HG03469 (cell line): ENCODE measurements at regions not wholly inside any gene's neighbourhood (a gene's known extent, or its start where the extent isn't known, plus 50 kb on each side); places are given as distances from the start of the nearest gene placed in this dataset.
"Not testable (repeated sequence)": the region's sequence is repeated elsewhere in the genome, so short reads cannot be mapped to it uniquely, and the experiment has no call there.

Experiments
- ATAC-seq: cut with Tn5 transposase; IDR thresholded peaks from one replicate; pipeline ENCODE4 v1.9.1; 2021; ENCODE audit warnings: mild to moderate bottlenecking, moderate library complexity, moderate number of reproducible peaks; ENCODE audit not compliant: unreplicated experiment

DNA sequence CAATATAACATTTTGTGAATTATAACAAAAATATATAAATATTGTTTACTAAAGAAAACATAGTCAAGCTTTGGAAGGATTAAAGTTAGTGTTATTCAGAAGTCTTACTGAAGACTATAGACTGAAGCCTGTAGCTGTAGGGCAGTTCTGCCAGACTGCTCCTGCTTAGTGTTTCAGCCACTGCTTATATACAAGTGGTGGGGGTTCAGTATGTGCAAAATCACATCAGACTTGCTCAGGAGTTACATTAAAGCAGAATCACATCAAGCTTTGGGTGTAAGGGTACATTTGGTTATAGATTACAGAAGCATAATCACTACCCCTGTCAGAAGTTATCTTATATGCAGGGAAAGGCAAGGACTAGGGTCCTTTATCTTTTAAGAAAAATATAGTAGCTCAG is 653.8 kb downstream of the ANKRD7 start:
- ATAC-seq, result no peak

DNA sequence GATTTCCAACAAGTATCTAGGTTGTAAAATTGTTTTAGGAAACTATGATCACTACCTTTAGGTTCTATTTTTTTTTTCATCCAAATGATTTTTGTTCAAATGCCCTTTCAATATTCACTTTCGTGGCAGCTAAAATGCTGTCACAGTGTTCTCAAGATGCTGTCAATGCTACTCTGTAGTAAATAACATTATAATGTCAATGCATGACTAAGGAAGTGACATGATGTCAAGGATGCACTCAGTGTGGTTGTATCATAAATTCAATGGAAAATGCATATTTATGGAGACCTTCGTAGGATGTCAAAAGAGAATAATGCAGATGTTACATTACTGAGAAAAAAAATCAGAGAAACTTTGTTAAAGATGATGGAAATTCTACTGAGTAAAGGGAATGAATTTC is 673.8 kb downstream of the ANKRD7 start:
- no peak for ATAC-seq

DNA sequence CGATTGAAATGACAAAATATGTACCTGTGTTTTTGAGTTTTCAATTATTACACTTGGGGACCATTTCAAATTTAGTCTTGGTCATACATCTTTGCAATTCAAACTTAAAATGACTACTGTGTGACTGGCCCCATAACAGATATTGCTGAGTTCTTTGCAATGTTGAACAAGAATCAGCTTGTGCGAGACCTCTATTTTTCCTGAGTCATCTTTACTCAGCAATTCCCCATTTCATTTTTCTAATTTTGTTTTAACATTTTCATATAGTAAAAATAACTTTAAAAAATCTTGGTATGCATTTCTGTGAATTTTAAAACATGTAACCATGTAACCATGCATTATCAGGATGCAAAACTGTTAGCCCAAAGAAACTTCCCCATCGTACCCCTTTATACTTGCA is 678.1 kb downstream of the ANKRD7 start:
- no peak for ATAC-seq

DNA sequence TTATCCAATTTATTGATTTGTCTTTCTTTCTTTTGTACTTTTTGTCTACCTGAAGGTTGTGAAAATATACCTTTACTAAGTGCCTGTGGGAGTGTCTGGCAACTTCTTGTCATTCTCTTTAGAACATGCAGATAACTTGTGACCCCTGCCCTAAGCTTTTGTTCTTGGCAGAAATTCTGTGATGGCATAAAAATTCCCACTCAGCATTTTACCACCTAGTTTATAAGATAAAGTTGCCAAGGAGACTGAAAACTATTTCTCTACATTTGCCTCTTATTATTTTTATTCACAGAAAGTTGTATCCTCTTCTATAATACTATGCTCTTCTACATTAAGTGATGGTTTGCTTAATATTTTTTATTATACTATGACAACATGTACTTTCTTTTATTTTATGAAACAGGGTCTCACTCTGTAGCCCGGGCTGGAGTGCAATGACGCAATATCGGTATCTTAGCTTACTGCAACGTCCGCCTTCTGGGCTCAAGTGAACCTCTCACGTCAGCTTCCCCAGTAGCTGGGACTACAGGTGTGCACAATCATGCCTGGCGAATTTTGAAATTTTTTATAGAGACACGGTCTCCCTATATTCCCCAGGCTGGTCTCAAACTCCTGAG is 683.5 kb downstream of the ANKRD7 start:
- no peak for ATAC-seq

DNA sequence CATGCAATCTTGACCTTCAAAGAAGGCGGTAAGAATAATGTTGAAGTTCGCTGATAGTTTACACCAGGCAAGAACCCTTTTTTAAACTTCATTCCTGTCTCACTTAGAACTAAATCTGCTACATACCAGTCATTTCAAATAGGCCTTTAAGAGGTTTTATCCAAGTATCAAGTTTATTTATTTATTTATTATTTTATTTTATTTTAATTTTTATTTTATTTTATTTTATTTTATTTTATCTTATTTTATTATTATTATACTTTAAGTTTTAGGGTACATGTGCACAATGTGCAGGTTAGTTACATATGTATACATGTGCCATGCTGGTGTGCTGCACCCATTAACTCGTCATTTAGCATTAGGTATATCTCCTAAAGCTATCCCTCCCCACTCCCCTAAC is 691.6 kb downstream of the ANKRD7 start:
- ATAC-seq, result not testable (repeated sequence)

DNA sequence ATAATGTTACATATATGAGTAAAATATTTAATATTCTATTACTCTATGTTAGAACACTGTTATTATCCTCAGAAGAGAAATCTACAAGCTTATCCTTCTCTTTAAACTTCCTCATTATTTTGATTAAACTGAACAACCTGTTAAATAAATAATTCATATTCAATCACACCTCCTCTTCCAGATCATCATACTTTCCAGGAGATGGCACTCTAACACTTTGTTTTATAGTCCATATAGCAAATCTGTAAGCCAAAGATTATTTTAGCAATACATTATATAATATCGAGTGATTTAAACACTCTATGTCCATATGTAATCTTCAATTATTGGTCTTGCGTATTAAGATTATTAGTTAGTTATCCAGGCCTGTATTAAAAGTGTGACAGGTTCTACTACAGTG is 694.1 kb downstream of the ANKRD7 start:
- ATAC-seq, result no peak

DNA sequence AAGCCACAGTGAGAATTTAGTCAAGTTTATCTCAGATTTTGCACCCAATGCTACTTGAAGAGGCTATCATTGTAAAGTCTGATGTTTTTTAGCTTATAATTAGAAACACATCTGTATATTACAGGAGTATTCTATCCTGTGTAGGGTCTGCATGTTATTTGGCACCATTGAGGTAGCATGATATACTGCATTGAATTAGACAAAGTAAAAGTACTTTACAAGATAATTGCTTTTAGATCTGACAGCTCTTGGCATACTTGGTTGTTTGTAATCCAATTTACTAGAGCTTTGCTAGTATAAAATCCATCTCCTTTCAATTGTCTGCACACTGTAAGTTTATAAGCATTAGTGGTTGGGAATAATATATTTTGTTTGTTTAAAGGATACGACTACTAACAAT is 714.3 kb downstream of the ANKRD7 start:
- no peak for ATAC-seq

DNA sequence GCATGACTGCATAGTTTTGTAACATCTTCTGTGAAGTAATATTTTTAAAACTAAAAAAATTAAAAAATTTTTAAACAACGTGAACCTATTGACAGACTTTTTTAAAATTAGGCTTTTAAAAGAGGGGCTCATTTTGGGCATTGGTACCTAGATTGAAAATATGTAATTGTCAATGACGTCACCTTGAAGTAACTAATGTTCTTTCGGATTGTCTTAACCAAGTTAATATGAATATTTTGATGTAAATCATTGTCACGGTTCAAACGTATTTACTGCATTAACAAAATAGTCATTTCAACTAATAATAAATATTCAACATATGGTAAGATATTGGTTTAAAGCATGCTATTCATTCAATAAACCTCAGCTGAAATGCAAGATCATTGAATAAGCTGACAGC is 719.8 kb downstream of the ANKRD7 start:
- ATAC-seq, result no peak

DNA sequence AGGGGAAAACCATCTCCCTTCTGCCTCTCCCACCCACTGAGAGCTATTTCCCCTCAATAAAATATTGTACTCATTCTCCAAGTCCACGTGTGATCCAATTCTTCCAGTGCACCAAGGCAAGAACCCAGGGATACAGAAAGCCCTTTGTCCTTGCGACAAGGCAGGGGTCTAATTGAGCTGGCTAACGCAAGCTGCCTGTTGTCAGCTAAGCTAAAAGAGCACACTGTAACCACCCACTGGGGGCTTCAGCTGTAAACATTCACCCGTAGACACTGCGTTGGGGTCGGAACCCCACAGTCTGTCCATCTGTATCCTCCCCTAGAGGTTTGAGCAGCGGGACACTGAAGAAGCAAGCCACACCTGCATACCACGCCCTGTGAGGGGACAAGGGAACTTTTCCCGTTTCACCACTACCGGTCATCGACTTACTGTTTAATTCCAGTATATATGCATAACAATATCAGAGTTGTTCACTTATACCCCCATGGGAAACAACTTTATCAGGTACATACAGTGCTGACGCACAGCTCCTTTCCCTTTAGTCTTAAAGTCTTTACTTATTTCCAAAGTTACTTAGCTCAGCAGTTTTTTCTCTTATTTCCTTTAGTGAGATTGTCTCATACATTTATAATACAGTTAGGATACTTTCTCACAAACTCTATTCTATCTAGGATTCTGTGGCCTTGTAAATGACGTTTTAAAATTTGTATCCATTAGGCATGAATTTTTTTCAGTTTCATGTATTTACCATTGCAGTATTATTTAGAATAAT is 721.6 kb downstream of the ANKRD7 start:
- ATAC-seq, result no peak

DNA sequence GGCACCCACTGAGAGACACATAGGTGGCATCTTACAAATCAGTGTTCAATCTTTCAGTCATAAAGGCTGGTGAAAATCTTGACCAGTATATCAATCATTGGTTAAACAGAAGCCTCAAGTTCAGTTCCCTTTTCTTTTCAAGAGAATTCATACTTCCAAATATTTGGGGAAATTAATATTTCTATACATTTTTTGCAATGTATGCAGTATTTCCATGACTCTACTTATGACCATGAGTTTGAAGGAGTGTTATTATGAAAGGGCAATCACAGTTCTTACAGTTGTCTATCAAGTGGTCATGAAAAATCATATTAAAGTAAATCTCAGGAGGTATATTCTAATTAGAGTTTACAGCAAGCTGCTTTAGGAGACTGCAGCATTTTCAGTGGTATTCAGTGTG is 724.0 kb downstream of the ANKRD7 start:
- ATAC-seq, result no peak

DNA sequence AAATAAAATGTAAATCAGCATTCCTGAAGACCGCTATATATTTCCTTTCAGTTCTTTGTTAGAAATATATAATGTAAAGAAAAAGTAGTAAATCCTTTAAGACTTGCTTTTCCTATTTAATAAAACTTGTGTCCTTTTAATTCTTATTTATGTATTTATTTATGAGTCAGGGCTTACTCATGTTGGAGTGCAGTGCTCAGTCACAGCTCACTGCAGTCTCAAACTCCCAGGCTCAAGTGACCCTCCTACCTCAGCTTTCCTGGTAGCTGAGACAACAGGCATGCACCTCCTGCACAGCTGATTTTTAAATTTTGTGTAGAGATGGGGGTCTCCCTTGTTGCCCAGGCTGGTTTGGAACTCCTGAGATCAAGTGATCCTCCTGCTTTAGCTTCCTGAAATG is 724.5 kb downstream of the ANKRD7 start:
- no peak for ATAC-seq

DNA sequence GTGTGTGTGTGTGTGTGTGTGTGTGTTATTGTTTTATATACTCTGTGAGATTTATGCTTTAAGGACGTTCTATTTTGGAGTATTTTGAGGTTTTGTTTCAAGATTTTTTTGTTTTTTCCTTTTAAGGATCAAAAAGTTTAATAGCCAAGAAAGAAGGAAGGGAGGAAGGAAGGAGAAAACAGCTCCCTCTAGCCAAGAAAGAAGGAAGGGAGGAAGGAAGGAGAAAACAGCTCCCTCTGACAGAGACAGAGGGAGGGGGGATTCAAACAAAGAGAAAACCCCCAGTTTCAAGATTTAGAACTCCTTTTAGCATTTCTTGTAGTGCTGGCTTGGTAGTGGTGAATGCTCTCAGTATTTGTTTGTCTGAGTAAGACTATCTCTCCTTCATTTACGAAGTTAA is 731.8 kb downstream of the ANKRD7 start:
- not testable (repeated sequence) for ATAC-seq

DNA sequence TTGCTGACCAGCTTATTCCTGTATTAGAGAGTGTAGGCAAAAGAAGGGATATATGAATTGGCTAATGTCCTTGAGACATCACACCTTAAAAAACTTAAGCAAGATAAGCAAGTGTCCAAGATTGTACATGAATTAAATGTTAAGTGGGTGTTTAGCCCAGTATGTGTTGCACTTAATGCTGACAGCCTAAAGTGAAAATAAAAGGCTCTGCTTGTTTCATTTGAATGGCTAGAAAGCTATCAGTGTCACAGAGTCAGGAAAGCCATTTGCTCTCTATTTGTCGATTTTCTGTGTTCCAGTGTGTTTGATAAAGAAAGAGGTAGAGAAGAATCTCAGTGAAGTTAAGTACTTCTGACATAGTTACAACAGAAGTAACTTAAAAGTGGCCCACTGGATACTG is 744.9 kb downstream of the ANKRD7 start:
- no peak for ATAC-seq

DNA sequence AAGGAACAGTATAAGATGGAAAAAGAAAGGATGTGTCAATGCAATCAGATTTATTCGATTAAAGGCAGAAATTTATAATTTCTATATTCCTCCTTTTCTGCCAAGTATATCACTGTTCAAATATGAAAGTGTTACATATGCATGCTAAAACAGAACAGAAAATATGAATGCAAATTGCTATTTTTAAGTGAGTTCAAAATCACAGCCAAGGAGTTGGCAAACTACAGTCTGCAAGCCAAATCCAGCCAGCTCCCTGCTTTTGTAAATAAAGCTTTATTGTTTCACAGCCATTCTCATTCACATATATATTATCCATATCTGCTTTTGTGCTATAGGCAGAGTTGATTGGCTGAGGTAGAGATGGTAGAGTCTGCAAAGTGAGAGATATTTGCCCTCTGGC is 747.2 kb downstream of the ANKRD7 start:
- ATAC-seq, result no peak

DNA sequence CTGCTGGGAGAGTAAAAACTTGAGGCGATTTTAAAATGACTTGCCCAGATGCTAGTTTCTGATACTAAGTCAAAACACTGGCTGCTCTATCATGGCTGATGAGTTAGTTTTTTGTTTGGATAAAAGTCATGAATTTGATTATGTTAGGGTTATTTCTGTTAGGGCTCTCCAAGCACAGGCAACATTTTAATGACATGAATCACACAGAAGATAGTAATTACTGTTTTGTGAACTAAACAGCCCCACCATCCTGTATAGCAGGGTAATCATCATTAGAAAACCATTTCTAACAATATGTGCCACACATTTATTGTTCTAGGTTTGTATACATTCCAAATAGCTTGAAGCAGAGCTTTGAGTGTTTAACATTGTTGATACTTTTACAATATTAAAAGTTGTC is 750.3 kb downstream of the ANKRD7 start:
- no peak for ATAC-seq

DNA sequence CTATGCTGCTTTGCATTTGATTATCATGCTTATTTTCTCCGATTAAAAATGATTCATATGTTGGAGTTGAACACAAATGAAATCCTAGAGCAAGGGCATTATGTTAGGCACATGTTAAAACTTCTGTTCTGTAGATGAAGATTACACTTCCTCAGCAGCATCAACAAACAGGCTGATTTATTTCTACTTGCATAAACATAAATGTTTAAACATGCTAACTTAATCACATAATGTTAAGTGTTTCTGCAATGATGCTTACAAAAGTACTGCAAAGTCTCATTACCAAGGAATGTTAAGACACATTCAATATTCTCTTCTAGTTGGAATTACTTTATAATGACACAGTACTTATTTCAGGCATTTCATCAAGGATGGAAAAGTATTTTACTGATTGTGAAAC is 770.8 kb downstream of the ANKRD7 start:
- ATAC-seq, result no peak

DNA sequence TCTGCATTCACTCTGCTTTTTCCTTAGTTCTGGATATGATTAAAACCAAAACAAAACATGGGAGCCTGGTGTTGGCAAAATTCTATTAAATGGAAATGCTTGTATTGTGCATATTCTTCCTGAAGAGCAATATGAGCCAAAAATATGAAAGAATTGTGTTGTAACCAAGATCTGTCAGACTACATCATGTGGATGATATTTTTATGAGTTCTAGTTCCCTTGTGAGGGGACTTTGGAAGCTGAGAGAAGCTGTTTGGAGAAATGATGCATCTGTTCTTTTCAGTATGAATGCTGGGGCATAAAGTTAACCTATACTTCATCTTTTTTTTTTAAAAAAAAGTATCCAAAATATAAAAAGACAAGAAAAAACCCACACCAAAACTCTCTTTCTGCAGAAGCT is 782.7 kb downstream of the ANKRD7 start:
- ATAC-seq, result no peak

DNA sequence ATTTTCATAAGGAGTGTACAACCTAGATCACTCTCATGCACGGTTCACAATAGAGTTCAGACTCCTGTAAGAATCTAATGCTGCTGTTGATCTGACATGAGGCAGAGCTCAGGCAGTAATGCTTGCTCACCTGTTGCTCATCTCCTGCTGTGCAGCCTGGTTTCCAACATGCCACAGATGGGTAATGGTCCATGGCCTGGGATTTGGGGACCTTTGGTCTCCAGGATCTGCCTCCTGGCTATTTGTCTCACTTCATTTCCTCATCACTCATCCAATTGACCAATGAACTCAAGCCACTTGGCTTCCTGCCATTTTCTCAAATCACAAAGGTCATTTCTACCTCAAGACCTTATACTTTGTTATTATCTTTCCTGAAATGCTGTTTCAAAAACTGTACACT is 786.1 kb downstream of the ANKRD7 start:
- ATAC-seq, result no peak

DNA sequence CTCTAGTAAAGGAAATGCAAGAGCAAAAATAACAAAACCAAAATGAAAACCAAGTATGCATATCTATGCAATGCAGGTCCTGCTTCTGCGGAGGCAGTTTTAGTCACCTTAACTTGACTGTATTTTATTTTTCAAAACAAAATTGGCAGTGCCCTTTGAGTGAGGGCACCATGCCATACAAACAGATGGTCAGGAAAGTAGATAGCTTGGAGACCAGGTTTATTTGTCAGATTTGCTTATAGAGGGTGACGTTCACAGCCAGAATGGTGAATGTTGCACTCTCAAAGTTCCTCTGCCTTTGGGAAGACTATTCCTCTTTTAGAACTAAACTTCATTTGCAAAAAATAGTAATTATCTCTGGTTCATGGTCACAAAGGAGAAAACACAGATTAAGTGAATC is 801.9 kb downstream of the ANKRD7 start:
- ATAC-seq, result no peak

DNA sequence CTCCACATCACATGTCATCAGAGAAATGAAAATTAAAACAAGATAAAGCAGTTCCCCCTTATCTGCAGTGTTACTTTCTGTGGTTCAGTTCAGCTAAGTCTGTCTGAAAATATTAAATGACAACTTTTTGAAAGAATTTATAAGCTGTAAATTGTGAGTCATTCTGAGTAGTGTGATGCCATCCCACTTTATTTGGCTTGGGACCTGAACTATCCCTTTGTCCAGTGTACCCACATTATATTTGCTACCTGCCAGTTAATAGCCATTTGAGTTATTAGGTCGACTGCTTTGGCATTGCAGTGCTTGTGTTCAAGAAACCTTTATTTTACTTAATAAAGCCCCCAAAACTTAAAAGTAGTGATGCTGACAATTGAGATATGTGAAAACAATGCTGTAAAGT is 804.2 kb downstream of the ANKRD7 start:
- ATAC-seq, result no peak

DNA sequence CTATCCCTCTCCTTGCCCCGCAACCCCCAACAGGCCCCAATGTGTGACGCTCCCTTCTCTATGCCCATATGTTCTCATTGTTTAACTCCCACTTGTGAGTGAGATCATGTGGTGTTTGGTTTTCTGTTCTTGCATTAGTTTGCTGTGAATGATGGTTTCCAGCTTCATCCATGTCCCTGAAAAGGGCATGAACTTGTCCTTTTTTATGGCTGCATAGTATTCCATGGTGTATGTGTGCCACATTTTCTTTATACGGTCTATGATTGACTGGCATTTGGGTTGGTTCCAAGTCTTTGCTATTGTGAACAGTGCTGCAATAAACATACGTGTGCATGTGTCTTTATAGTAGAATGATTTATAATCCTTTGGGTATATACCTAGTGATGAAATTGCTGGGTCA is 807.6 kb downstream of the ANKRD7 start:
- not testable (repeated sequence) for ATAC-seq

DNA sequence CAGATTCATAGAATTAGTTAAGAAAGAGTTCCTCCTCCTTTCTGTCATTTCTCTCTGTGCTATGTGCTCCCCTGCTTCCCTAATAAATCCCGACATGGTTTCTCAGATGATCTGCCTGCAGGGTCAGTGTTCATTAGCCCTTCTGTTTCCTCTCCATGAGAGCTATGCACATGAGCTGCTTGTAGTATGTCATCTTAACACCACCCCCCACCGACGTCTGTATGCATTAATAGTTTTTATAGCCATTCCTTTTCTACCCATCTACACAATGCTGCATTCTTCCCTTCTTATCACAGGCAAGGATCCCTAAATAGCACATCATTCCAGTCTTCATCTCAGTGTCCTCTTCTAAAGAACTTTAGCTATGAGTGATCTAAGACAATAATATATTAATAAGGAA is 809.1 kb downstream of the ANKRD7 start:
- no peak for ATAC-seq

DNA sequence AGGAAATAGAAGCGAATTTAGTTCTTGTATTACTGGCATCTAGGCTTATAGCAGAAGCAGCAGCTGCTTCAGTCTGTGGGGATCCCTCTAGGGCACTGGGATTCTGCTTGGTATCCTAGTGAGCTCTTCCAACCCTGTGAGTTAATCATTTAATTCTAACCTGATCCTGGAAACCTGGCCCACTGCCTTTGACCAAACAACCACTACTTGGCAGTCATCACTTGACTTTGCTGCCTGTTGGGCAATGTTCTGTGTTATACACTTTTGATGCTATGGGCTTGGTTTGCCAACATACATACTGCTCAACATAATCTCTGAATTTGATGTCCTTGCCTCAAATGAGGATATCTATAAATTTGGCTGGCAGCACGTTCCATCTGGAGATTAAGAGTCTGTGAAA is 813.4 kb downstream of the ANKRD7 start:
- ATAC-seq, result no peak
